ENCODE measurements at regions not wholly inside any gene's neighbourhood (a gene's known extent, or its start where the extent isn't known, plus 50 kb on each side); places are given as distances from the start of the nearest gene placed in this dataset.
"Not testable (repeated sequence)": the region's sequence is repeated elsewhere in the genome, so short reads cannot be mapped to it uniquely, and the experiment has no call there.

DNA sequence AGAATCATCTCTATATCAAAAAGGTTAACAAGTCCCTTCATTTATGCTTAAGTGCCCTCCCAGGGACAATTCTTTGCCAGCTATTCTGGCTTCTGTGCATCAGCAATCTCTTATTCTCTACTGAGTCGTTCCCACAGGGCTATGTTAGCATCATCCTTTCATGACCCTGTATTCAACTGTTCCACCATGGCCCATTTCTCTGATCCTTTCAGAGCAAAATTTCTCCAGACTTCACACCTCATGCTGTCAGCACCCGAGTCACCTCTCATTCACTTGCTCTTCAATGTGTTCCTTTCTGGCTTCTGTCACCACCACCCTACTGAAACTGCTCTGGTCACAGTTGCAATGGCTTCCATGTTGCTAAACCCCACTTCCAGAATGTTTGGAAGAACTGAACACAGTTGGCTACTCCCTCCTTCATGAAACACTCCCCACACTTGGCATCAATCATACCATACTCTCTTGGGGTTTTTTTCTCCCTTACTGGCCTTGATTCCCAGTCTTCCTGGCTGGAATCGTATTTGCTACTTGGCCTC is 159.5 kb upstream of the HMGA2 start:
- no peak overlapping the region for H3K4me3 ChIP-seq (ENCODE audit: low read depth, low read length)
- no peak for DNase-seq (ENCODE audit: low read depth)

DNA sequence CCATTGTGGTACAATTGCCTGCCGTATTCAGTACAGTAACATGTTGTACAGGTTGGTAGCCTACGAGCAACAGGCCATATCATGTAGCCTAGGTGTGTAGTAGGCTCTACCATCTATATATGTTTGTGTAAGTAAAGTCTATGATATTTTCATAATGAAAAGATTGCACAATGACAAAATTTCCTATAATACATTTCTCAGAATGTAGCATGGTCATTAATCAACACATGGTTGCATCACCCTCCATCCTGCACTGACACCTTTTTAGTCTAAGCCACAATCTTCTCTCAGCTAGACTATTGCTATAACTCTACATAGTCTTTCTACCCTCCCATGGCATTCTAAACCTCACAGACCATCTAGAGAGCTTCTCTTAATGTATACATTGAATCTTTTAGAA is 158.5 kb upstream of the HMGA2 start:
- no peak for DNase-seq (ENCODE audit: low read depth)
- no peak overlapping the region for H3K4me3 ChIP-seq (ENCODE audit: low read depth, low read length)

DNA sequence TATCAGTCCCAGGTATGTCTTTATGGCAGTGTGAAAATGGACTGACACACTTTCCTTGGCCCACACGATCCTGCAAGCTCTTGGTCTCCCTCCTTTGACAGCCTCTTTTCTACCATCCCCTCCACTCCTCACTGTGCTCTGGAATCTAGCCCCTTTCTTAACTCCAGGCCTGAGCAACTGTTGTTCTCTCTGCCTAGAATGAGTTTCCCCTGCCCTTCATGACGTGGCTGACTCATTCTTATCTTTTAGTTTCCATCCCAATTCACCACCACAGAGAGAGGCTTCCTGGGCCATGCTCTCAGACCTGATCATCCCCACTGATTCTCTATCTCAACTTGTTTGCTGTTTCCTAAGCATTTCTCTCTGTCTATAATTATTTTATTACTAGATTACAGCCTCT is 157.4 kb upstream of the HMGA2 start:
- no peak for DNase-seq (ENCODE audit: low read depth)

DNA sequence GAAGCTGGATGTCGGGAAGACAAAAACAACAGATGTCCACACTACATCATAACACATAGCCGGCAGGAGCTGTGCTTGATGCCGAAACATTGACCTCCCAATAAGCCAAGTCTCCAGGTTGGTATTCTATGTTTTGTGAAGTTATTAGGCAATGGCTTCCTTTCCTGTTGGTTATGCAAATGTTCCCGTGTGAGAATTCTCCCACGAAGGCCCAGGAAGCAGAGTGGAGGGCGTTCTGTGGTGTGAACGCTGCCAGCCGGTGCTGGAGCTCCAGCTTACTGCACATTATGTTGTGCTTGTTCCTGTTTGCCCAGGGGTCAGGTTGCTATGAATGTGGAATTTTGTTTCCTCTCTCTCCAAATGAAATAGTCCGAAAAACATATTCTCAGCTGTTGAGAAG is 156.4 kb upstream of the HMGA2 start:
- peak; percentile 64 for DNase-seq (ENCODE audit: low read depth)
- H3K4me3 ChIP-seq (ENCODE audit: low read depth, low read length) = no peak overlapping the region

More for the DNA sequence above, 157.4 kb upstream of the HMGA2 start:
- H3K4me3 ChIP-seq (ENCODE audit: low read depth, low read length) = no peak overlapping the region

DNA sequence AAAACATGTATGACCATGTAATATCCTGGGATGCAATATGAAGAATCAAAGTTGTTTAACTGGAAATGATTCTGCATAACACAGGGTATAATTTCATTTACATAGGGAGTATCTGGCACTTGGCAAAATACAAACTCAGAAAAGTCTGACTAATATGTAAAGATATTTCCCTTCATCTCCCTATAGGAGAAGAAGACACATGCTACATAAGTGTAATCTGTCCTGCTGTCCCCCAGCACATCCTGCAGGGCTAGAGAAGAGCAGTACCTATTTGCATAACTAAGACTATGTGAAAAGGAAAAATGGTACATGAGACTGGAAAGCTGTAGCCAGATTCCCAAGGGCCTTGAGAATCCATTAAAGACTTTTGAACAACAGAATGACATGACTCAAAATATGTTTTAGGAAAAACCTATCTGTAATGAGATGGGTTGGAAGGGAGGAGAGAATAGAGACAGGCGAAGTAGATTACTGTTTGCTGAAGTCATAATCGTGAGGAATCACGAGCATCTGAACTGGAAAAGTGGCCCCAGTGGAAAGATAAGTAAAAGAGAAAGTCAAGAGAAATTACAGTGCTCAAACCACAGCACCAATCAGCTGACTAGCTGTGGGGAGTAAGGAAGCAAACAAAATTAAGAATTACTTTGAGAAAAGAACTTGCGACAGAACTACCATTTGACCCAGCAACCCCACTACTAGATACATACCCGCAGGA is 155.1 kb upstream of the HMGA2 start:
- DNase-seq (ENCODE audit: low read depth) = no peak

DNA sequence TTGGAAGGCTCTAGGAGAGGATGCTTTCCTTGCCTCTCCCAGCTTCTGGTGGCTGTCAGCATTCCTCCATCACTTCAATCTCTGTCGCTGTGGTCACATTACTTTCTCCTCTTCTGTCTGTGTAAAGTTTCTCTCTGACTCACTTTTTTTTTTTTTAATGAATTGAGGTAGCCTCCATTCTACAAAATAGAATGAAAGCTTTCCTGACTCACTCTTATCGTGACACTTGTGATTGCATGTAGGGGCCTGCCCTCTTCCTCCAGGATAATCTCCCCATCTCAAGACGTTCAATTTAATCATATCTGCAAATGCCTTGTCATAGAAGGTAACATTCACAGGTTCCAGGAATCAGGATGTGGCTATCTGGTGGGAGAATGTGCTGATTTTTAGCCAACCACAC is 153.5 kb upstream of the HMGA2 start:
- H3K4me3 ChIP-seq (ENCODE audit: low read depth, low read length) = no peak overlapping the region
- no peak for DNase-seq (ENCODE audit: low read depth)

More for the DNA sequence above, 155.1 kb upstream of the HMGA2 start:
- no peak overlapping the region for H3K4me3 ChIP-seq (ENCODE audit: low read depth, low read length)

DNA sequence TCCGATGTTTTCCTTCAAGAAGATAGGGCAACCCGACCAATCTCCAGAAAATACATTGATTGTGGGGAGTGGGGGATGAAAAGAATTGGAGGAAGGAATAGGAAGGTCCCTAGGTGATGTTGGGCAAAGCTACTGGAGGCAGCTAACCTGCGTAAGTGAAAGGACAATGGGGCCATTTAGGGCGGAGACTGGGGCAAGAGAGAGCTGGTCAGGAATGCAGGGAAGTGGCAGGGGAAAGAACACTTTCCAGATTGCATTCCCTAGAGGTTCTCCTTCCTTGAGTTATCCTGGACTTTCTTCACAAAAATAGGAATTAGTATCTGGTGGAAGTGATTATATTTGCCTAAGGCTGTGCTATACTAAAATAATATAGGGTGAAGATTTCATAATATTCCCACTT is 151.8 kb upstream of the HMGA2 start:
- no peak for DNase-seq (ENCODE audit: low read depth)
- H3K4me3 ChIP-seq (ENCODE audit: low read depth, low read length) = no peak overlapping the region

DNA sequence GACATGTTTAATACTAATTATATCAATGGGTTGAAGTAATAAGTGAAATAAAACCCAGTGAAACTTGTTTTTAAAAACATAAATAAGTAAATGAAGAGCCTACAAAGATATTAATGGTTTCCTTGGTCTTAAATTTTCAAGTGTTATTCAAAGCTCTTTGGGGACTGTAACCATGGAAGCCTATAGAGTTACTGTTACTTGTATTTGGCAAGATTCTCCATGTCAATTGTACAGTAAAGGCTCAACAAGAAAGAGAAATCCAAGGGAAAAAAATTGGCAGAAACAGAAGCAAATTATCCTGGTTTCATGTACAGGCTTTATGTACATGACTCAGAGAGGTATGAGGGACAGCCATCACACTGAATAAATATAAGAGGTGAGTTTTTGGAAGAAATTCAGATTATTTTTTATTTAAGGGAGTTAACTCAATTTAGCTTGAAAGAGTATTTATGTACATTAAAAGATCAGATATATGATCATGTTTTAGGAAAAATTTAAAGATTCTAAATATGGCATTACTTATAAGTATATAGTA is 151.1 kb upstream of the HMGA2 start:
- no peak for DNase-seq (ENCODE audit: low read depth)
- H3K4me3 ChIP-seq (ENCODE audit: low read depth, low read length) = no peak overlapping the region

DNA sequence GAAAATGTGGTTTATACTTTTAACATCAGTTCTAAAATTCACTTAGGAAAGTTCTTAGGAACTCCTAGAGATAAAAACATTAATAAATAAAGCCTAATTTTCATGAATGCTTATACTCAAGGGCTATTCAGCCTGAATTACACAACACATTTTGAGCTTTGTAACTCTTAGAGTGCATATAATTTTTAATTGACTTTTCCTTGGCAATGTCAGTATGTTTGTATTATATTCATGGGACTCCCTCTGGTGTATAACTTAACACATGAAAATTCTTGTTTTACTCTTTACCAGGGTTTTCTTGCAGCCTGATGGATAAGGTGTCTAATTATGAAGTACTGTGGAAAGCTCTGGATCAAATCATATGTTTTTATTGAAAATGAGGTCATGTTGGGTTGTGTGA is 150.6 kb upstream of the HMGA2 start:
- no peak for DNase-seq (ENCODE audit: low read depth)
- no peak overlapping the region for H3K4me3 ChIP-seq (ENCODE audit: low read depth, low read length)

DNA sequence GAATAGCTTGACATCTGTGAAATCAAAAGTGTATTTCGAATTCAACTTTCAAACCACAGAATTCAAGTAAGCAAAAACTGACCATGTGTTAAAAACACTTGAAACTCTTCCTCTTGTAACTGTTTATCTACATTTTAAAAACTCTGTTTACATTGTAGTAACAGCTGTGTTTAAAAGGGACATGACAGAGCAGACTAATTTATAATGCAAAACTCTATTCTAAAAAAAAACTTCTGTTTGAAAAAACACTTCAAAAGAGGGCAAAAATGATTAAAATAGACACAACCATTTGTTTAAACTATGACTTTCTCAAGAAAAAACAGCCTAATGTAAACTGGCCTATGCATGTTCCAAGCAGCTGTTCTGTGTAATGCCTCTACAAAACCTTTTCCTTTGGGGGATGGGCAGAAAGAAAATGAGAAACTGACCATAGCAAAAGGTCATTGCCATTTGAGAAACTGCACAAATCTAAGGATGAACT is 149.1 kb upstream of the HMGA2 start:
- no peak overlapping the region for H3K4me3 ChIP-seq (ENCODE audit: low read depth, low read length)
- no peak for DNase-seq (ENCODE audit: low read depth)

DNA sequence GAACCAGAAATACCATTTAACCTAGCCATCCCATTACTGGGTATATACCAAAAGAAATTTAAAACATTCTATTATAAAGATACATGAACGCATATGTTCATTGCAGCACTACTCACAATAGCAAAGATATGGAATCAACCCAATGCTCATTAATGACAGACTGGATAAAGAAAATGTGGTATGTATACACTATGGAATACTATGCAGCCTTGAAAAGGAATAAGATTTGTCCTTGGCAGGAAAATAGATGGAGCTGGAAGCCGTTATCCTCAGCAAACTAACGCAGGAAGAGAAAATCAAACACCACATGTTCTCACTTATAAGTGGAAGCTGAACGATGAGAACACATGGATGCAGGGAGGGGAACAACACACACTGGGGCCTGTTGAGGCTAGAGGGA is 146.1 kb upstream of the HMGA2 start:
- DNase-seq (ENCODE audit: low read depth); H3K4me3 ChIP-seq (ENCODE audit: low read depth, low read length): not testable (repeated sequence)

DNA sequence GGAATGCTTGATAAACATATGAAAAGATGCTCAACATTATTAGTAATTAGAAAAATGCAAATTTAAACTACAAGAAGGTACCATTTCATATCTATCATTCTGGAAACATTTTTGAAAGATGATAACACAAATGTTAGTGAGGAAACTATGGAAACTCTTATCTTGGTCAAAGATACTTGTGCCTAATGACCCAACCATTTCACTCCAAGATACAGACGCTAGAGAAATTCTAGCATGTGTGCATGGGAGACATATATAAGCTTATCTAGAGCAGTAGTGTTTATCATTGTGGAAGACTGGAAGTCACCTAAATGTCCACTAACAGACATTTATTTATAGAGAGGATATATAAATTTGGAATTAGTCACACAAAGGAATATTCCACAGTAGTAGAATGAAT is 143.1 kb upstream of the HMGA2 start:
- no peak for DNase-seq (ENCODE audit: low read depth)
- H3K4me3 ChIP-seq (ENCODE audit: low read depth, low read length) = no peak overlapping the region

DNA sequence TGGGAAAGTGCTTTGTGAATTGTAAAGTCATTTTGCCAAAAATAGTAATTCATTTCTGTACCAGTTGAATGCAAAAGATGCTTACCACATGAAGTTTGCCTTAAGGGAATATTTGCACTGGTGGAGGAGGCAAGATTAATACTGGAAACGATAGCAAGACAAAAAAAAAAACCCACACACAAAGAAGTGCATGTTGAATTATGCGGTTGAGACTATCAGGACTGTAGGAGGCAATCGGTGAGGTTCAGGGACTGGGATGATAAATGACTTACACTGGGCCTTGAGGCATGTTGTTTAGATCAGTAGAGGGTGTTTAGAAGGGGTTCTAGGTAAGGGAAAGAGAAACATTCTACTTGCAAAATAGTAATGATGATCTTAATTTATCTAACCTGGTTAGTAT is 142.2 kb upstream of the HMGA2 start:
- no peak for DNase-seq (ENCODE audit: low read depth)

DNA sequence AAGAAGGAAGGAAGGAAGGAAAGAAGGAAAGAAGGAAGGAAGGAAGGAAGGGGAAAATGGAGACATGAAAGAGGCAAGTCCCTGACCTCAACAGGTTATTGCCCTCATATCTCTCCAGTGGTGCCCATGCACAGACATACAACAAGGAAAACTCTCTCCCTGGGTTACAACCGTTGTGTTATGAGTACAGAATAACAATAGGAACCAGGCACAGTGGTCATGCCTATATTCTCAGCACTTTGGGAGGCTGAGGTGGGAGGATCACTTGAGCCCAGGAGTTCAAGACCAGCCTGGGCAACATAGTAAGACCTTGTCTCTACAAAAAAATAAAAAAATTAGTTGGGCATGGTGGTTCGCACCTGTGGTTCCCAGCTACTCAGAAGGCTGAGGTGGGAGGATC is 139.4 kb upstream of the HMGA2 start:
- DNase-seq (ENCODE audit: low read depth) = no peak
- H3K4me3 ChIP-seq (ENCODE audit: low read depth, low read length) = no peak overlapping the region

More for the DNA sequence above, 142.2 kb upstream of the HMGA2 start:
- no peak overlapping the region for H3K4me3 ChIP-seq (ENCODE audit: low read depth, low read length)

DNA sequence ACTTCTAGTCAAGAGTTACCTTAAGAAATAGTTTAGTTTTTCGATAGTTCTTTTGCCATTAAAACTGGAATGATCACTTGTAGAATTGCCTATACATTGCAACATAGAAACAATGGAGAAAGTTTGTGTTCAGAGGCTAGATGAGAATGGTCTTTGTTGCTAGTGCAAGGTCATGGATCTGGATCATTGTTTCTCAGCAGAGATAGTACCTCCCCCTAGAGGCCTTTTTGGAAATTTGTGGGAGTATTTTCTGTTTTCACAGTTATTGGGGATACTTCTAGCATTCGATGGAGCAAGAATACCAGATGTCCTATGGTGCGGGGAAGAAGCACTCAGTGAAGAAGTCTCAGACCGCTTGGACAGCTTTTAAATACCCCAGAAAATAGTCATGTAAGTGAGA is 138.8 kb upstream of the HMGA2 start:
- no peak overlapping the region for H3K4me3 ChIP-seq (ENCODE audit: low read depth, low read length)
- no peak for DNase-seq (ENCODE audit: low read depth)

DNA sequence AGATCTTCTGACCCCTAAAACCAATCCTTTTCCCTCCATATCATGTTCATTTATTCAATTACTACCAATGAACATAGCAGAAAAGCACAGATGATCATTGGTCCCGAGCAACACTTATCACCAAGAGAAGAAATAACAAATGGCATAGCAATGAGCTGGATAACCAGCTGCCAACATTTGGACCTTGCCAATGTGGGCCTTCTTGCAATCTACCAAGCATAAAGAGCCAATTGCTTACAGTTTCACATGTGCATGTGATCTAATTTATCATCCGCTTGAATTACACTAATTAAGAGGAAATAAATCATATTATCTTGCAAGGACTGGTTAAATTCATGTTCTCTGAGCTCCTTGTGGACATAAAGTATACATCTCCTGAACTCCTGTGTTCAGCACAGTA is 134.8 kb upstream of the HMGA2 start:
- no peak for DNase-seq (ENCODE audit: low read depth)
- H3K4me3 ChIP-seq (ENCODE audit: low read depth, low read length) = no peak overlapping the region

DNA sequence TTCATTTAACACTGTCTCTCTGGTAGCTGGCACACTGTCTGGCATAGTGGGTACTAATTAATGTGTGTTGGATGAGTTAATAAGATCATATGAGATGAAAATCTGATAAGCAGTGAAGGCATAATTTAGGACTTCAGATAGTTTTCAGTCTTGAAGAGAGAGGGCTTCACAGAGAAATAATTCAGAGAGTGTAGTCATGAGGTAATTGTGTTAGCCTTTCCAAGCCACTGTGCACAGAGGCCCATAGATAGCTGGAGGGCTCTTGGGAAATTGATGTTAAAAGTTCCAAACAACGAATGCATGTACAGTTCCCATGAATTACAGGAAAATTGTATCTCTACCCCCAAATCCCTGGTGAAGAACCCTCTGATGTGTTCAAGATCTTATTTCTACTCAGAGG is 133.8 kb upstream of the HMGA2 start:
- no peak overlapping the region for H3K4me3 ChIP-seq (ENCODE audit: low read depth, low read length)
- no peak for DNase-seq (ENCODE audit: low read depth)

DNA sequence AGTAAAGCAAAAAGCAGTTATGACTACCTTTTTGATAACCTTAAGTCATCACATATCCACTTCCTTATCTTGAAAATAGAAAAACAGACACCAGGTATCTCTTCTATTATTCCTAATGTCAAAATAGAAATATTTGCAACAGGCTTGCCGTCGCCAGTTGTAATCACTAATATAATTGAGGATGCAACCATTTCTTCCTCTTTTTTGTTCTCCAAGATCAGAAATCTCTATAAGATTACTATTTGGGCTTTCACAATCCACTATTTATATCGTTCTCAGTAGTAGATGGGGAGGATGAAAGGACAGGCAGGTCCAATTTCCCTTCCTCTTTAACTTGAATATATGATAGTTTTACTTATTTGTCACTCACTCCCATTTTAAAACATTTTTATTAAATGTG is 130.2 kb upstream of the HMGA2 start:
- DNase-seq (ENCODE audit: low read depth) = no peak
- H3K4me3 ChIP-seq (ENCODE audit: low read depth, low read length) = no peak overlapping the region

DNA sequence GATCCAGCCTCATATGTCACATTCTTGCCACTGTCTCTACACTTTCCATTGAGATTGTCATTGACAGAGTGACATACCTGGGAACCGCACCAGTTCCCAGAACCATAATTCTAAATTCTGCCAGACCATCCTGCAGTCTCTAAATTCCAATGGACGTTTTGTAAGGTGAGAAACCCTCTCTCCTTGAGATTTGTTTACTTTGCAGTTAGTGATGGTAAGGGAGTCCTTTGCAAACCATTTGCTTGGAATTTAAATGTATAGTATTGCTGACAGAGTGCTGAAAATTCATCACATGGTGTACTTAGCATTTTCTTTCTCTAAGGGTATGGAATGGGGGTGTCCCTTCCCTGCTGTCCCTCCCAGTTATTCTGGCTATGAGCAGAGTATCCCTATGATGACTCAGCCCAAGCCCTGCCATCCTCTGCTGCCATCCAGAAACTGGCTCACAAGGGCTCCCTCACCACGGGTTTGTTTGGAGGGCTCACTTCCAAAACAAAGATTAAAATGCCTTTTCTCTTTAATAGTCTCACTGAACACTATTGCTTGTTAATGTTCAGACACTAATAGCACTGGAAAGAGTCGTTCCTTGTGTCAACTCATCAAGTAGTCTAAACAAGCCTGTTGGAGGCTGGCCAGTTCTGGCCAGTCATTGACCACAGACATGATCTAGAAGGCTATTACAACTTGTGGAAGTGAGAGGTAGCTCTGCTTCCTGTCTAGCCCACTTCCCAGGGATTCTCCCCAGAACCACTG is 129.0 kb upstream of the HMGA2 start:
- no peak overlapping the region for H3K4me3 ChIP-seq (ENCODE audit: low read depth, low read length)
- DNase-seq (ENCODE audit: low read depth) = peak; percentile 98

DNA sequence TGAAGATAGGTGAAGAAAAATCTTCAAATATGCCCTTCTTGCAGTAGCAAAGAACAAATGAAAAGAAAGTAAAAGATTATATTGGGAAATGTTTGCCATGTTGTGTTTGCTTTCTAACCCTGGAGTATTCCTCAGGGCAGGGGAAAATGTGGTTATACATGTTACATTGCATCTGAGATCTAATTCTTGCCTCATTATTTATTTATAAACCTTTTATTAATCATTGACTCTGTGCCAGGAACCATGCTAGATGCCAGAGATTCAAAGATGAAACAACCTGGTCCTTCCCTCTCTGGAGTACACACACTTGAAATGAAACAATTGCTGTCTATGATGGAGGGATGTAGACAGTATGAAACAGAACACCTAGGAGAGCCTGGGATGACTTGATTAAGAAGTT is 128.1 kb upstream of the HMGA2 start:
- no peak overlapping the region for H3K4me3 ChIP-seq (ENCODE audit: low read depth, low read length)
- no peak for DNase-seq (ENCODE audit: low read depth)

DNA sequence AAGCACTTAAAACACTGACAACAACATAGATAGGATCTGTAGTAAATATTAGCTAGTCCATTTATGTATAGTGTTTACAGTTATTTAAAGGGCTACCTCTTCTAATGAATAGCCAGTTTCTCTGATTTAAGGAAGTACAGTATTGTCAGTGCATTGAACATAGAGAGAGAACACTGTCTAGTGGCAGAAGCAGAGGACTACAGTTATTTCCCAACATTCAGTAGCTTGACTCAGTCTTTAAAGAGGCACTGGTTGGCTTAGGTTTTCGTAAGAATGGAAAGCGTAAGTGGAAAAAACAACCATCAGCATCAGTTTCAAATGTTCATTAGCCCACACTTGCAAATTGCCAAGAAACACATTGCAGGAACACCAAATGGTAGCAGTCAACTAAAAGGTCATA is 125.0 kb upstream of the HMGA2 start:
- no peak overlapping the region for H3K4me3 ChIP-seq (ENCODE audit: low read depth, low read length)

More for the DNA sequence above, 125.0 kb upstream of the HMGA2 start:
- no peak for DNase-seq (ENCODE audit: low read depth)

Measured in skeletal muscle cell (primary cell).